ENCODE measurements at regions not wholly inside any gene's neighbourhood (a gene's known extent, or its start where the extent isn't known, plus 50 kb on each side); places are given as distances from the start of the nearest gene placed in this dataset.

DNA sequence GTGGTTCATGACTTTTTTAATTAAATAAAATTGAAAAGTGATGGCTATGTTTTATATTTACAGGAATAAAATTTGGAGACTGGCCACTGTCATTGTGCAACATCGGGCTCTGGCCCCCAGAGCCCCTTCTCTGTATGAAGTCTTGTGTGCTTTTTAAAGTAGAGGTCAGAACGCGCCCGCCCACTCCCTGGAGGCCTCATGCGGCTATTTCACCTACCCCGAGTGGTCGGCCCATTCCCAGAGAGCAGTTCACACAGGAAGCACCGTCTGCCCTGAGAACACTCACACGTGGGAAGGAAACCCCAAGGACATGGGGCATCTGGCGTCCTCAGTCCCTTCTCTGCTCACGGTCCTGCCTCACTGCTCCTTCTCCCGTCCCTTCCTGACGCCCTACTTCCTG, 296.9 kb upstream of the SALL3 start:
- TF ChIP-seq, protein P1, sequence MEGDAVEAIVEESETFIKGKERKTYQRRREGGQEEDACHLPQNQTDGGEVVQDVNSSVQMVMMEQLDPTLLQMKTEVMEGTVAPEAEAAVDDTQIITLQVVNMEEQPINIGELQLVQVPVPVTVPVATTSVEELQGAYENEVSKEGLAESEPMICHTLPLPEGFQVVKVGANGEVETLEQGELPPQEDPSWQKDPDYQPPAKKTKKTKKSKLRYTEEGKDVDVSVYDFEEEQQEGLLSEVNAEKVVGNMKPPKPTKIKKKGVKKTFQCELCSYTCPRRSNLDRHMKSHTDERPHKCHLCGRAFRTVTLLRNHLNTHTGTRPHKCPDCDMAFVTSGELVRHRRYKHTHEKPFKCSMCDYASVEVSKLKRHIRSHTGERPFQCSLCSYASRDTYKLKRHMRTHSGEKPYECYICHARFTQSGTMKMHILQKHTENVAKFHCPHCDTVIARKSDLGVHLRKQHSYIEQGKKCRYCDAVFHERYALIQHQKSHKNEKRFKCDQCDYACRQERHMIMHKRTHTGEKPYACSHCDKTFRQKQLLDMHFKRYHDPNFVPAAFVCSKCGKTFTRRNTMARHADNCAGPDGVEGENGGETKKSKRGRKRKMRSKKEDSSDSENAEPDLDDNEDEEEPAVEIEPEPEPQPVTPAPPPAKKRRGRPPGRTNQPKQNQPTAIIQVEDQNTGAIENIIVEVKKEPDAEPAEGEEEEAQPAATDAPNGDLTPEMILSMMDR (IDR thresholded peaks at IDR 0.05): no peak
- no peak for TF ChIP-seq POLR2A (IDR thresholded peaks at IDR 0.05)
